Testis (tissue), 2 donors: ENCODE measurements at regions not wholly inside any gene's neighbourhood (a gene's known extent, or its start where the extent isn't known, plus 50 kb on each side); places are given as distances from the start of the nearest gene placed in this dataset.

Source experiments
- POLR2A ChIP-seq: fragments of 450-650 bp; IDR thresholded peaks from one replicate; pipeline ENCODE4 v1.6.1; 2017; ENCODE audit warnings: antibody characterized with exemption, mild to moderate bottlenecking, moderate library complexity
- TF ChIP-seq, protein P1 (sequence below), 3 experiments: fragments of 450-650 bp in 2 of 3; fragments of 200-600 bp in 1 of 3; sonication (generic) in 1 of 3; IDR thresholded peaks; one replicate each; pipeline ENCODE4 v1.5.1; 2016 to 2019; ENCODE audit warnings: antibody characterized with exemption in 3 of 3, mild to moderate bottlenecking in 2 of 3, moderate library complexity in 1 of 3

GRCh38 chr11:98512938-98513337 is 507.8 kb upstream of the CNTN5 start:
- TF ChIP-seq, protein P1, sequence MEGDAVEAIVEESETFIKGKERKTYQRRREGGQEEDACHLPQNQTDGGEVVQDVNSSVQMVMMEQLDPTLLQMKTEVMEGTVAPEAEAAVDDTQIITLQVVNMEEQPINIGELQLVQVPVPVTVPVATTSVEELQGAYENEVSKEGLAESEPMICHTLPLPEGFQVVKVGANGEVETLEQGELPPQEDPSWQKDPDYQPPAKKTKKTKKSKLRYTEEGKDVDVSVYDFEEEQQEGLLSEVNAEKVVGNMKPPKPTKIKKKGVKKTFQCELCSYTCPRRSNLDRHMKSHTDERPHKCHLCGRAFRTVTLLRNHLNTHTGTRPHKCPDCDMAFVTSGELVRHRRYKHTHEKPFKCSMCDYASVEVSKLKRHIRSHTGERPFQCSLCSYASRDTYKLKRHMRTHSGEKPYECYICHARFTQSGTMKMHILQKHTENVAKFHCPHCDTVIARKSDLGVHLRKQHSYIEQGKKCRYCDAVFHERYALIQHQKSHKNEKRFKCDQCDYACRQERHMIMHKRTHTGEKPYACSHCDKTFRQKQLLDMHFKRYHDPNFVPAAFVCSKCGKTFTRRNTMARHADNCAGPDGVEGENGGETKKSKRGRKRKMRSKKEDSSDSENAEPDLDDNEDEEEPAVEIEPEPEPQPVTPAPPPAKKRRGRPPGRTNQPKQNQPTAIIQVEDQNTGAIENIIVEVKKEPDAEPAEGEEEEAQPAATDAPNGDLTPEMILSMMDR (IDR thresholded peaks at IDR 0.05) = no peak
- TF ChIP-seq POLR2A = no peak
